HG02798 (cell line): ENCODE measurements at regions not wholly inside any gene's neighbourhood (a gene's known extent, or its start where the extent isn't known, plus 50 kb on each side); places are given as distances from the start of the nearest gene placed in this dataset.
"Not testable (repeated sequence)": the region's sequence is repeated elsewhere in the genome, so short reads cannot be mapped to it uniquely, and the experiment has no call there.

Experiments
- ATAC-seq: cut with Tn5 transposase; IDR thresholded peaks from one replicate; pipeline ENCODE4 v1.9.1; 2021; ENCODE audit warnings: mild to moderate bottlenecking; ENCODE audit not compliant: unreplicated experiment, poor library complexity

DNA sequence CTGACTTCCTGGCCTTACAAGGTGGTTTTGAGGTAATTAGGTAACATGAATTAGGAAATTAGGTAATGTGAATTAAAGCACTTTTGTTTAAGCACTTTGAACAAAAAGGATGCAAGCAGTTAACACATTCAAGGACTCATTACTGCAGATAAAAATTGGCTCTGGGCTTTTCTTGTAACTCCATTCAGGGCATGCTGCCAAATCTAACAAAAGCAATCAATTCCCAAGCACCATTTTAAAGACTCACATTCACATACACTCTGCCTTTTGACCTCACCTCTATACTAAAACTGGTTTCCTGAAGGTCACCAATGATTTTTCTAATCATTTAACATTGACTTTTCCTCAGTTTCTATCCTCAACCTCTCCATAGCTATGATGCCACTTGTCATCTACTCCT, 251.2 kb upstream of the RHOBTB1 start:
- ATAC-seq, result no peak

DNA sequence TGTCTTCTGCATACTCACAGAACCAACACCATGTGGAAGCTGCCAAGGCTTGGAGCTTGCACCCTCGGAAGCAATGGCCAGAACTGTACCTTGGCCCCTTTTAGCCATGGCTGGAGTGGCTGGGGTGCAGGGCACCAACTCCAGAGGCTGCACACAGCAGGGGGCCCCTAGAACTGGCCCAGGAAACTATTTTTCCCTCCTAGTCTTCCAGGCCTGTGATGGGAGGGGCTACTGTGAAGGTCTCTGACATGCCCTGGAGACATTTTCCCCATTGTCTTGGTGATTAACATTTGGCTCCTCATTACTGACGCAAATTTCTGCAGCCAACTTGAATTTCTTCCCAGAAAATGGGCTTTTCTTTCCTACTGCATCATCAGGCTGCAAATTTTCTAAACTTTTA, 248.6 kb upstream of the RHOBTB1 start:
- ATAC-seq, result not testable (repeated sequence)

DNA sequence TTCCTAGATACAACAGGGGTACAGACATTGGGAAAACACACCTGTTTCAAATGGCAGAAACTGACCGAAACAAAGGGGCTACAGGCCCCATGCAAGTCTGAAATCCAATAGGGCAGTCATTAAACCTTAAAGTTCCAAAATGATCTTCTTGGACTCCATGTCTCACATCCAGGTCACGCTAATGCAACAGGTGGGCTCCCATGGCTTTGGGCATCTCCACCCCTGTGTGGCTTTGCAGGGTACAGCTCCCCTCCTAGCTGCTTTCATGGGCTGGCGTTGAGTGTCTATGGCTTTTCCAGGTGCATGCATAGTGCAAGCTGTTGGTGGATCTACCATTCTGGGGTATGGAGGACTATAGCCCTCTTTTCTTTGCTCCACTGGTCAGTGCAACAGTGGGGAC, 248.1 kb upstream of the RHOBTB1 start:
- no peak for ATAC-seq

DNA sequence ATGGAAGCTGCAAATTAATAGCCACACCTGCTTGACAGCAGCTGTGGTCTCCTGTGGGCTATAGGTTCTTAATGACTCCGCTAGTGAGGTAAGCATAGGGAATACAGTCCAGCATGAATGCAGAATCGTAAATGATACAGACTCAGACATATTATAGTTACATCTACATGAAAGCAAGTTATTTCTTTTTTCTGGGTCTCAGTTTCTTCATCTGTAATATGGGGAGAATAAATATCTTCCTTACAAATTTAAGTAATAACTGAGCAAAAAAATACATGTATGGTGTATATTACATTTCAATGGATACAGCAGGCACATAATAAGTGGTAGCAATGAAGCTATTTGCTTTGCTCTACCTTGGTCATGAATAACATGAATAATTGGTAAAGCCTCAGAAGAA, 245.9 kb upstream of the RHOBTB1 start:
- ATAC-seq, result no peak

DNA sequence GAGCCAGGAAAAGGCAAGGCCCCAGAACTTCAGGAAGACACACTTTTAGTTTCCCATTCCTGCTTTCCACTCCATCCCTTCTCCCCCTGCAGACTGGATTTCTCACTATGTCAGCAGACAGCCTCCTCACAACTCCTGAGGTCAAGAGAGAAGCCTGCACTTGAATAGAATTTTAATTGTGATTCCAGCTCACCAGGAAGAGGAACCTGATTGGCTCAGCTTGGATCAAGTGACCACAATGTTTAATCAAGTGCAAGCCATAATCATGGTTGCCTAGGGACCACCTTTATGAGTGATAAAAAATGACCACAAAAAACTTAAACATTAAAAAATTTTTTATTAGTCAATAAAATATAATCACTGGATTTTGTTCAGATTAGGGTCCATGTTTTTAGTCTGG, 244.7 kb upstream of the RHOBTB1 start:
- ATAC-seq, result no peak

DNA sequence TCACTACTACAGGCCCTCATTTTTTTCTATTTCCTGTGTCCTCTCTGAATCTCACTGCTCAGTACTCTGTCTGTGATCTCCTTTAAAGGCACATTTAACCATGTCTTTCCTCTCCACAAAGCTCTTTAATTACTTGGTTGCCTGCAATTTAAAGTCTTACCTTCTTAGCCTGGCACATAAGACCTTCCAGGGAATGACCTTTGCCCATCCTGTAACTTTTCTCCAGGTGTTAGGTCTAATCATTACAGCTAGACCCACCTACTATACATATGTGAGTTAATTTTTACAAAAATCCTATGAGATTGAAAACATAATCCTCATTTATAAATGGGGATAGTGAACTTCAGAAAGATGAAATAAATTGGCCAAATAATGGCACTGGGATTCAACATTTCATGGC, 244.1 kb upstream of the RHOBTB1 start:
- no peak for ATAC-seq

DNA sequence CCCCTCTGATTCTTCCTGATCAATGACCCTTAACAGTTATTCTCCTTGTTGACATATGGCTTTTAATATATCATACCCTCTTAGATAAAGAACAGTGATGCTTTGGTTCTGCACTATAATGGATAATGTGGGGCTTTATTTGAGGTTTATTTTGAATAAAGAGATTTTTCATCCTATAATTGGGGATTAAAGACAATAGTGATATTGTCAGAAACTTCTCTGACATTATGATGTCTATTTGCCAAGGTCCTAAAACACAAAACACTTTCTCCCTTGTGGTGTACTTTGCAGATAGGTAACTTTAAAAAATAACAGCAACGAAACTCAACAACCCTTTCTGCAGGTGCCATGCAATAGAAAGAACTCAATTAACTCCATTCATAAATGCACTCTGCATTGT, 243.6 kb upstream of the RHOBTB1 start:
- no peak for ATAC-seq

DNA sequence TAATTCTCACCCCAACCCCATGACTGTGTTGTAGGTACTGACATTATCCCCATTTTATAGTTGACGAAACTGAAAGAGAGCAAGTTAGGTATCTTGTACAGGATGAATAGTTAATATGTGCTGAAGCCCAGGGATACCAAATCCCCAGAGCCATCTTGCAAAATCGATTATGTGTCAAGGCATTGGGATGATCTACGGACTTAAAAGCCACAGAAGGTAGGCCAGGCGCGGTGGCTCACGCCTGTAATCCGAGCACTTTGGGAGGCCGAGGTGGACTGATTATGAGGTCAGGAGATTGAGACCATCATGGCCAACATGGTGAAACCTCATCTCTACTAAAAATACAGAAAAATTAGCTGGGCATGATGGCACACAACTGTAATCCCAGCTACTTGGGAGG, 242.4 kb upstream of the RHOBTB1 start:
- ATAC-seq, result no peak

DNA sequence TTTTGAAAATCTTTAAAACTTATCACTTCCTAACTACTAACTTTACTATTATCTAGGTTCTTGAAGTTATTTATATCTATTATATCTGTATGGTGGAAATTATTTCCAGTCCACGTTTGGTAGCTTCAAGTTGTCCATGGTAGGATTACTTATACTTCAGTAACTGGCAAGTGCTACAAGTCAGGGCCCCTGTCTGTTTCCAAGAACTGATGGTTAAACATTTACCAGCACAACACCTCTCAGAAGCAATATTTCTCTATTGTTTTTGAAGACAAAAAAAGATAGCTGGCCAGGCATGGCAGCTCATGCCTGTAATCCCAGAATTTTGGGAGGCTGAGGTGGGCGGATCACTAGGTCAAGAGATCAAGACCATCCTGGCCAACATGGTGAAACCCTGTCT, 240.4 kb upstream of the RHOBTB1 start:
- ATAC-seq, result no peak

DNA sequence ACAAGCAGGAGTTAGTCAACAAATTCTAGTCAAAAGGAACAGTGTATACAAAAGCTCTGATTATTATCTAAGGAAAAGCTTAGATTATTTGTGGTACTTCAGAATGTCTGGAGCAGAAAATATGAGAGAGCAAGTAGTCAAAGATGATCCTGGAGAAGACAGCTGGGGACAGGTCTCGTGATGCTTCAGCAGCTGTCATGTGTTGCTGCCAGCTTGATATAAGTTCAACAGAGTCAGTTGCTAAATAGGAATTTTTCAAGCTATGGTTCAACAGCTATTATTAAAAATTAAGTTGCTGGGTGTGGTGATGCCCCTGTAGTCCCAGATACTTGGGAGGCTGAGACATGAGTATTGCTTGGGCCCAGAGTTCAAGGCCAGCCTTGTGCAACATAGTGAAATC, 240.0 kb upstream of the RHOBTB1 start:
- ATAC-seq, result no peak

DNA sequence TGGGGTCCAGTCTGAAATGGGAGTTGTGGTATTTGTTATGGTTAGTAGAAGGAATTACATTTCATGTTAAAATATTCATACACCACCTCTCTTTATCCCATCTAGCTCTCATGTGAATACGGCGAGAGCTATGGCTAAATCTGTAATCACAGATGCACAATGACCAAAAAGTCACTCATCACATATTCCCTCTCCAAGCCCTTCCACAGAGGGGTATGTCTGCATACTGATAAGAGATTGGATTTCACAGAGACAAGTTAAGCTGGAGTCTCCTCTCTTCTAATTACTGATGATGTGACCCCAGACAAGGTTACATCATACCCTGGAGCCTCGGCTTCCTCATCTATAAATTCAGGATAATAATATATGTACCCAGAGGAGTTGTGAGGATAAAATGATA, 237.8 kb upstream of the RHOBTB1 start:
- no peak for ATAC-seq

DNA sequence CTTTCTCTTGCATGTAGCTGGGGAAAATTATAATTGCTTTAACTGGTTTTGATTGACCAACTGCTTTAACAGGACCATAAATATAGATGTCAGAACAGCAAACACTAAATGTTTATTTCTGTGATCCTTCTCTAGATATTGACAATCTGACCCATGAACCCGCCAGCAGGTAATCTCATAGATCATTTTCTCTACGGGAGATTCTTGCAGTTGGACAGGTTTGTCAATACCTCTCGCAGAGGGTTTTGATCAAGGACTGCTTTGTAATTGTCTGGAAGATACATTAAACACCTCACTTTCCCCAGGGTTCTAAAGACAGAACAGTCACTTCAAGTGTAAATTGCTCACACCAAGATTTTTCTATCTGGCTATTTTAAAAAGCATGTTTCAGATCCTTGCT, 235.8 kb upstream of the RHOBTB1 start:
- ATAC-seq, result no peak

DNA sequence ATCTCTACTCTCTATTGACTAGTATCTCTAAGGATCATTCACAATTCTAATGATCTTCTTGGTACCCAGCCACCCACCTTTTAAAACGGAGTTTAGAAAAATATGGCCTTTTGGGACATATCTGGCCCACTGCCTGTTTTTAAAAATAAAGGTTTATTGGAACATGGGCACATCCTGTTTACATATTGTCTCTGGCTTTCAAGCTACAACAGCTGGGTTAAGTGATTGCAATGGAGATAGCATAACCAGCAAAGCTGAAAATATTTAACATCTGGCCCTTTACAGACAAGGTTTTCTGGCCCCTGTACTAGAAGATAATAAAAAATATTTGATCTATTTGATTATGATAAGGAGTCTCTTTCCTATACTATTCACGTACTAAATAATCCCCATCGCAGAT, 232.4 kb upstream of the RHOBTB1 start:
- ATAC-seq, result no peak

DNA sequence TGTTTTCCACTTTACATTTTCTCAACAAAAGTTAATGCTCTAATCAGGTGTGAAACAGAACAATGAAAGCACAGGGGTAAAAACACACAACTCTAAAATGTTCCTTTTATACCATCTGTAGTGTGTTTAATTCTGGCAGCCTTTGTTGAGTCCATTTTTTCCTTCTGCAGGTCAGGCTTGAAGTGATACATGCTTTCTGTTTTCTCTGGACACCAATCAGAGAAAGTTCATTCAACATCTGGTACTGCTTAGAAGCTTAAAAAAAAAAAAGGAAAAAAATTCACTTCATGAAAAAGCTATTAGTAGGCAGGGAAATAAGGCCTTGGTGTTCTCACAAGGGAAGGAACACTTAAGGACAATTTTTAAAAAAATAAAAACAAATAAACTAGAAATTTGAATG, 231.3 kb upstream of the RHOBTB1 start:
- ATAC-seq, result no peak

DNA sequence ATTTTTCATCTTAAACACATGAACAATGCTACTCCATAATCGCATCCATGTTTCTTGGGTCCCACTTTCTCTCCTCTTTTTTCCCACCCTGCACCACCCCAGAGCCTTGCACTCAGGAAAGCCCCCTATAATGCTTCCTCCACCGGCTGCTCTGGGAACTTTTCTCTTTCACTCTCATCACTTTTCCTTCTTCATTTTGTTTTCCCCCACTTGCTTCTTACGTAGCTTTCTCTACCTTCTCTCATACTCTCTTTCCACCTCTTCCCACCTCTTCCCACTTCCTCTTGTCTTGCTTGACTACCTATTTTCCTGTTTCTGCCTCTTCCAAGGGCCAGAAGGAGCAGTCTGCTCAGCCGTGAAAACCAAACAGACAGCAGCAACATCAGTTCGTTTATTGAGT, 229.5 kb upstream of the RHOBTB1 start:
- no peak for ATAC-seq

DNA sequence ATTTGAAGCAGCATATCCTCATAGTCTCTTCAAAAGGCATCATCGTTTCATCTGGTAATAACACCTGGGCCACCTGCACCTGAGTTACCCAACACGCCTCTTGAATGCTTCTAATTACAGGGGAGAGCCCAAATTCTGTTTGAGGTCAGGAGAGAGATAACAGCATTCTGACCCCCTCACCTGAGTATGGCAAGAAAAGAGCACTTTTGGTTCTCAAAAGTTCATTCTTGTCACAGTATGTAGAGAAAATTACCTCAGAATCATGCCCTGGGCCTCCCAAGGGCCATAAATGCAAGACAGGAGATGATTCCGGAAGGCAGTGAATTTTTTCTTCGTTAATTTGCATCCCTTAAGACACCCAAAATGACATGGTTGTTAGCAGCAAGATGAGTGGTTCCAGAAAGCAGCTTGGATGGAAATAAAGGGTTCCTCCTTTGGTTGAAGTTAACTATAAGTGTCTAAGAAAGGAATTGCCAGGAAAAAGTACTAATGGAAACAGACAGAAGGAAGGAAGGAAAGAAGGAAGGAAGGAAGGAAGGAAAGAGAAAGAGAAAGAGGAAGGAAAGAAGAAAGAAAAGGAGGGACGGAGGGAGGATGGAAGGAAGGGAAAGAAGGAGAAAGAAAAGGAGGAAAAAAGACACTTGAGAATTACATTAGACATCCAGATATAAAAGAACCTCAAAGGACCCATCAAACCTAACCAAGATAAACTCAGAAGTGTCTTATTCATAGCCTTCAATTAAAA, 228.4 kb upstream of the RHOBTB1 start:
- ATAC-seq, result no peak

DNA sequence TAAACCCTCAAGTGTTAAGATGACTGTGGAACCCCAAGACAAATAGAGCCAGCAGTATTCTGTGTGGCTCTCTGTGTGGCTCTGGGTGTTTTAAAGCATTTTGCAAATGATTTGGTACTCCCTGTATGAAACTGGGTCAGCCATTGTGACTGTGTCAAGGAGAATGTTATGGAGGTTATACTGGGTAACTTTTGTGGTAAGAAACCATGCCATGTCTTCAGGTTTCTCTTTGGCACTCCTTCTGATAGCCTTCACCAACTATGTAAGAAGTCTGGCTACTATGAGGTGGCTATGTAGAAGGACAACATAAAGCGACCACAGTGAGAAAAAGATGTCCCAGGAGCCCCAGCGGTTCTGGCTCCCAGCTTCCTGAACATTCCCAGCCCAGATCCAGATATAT, 226.6 kb upstream of the RHOBTB1 start:
- ATAC-seq, result no peak

DNA sequence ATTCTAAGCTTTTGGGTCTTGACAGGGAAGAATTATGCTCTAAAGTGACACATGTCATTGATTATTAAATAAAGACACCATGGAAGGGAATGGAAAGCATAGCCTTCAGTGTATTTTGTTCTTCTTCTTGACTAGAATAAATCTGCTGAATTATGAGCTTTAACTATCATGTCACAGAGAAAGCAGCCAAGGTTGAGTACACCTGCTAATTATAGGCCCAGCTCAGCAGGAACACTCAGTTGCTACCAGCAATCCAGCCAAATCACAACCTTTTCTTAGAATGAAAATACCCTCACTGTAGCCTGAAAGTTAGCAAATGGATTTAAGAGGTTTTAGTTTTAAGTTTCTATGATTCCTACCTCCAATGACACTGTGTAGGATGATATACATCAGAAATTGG, 225.3 kb upstream of the RHOBTB1 start:
- no peak for ATAC-seq

DNA sequence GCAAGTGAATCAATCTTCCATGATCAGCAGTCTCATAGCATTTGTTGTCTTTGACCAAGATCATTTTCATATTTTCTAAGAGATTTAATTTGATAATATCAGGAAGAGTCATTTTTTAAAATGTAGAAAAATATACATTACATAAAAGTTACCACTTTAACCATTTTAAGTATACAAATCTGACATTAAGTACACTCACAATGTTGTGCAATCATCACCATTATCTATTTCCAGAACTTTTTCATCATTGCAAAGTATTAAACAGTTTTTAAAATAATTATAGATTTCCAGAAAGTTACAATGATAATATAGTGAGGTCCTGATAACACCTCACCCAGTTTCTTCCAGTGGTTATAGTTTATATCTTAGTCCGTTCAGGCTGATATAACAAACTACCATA, 222.5 kb upstream of the RHOBTB1 start:
- ATAC-seq, result no peak

DNA sequence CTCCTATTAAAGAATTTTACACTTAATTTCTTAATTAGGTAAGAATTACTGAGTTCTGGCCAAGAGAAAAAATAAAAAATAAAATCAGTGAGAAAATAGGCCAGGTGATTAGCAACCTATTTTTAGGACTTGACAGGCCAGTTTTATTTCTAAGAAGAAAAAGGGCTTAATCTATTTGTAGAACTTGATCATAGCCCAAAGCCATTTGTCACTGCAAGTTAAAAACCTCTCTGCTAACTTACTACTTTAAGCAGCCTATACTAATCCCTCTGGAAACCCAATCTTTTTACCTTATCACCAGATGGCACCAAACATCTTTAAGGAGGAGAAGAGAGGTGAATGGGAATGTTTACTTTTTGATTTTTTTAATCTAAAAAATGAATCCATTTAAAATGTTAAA, 222.1 kb upstream of the RHOBTB1 start:
- ATAC-seq, result no peak

DNA sequence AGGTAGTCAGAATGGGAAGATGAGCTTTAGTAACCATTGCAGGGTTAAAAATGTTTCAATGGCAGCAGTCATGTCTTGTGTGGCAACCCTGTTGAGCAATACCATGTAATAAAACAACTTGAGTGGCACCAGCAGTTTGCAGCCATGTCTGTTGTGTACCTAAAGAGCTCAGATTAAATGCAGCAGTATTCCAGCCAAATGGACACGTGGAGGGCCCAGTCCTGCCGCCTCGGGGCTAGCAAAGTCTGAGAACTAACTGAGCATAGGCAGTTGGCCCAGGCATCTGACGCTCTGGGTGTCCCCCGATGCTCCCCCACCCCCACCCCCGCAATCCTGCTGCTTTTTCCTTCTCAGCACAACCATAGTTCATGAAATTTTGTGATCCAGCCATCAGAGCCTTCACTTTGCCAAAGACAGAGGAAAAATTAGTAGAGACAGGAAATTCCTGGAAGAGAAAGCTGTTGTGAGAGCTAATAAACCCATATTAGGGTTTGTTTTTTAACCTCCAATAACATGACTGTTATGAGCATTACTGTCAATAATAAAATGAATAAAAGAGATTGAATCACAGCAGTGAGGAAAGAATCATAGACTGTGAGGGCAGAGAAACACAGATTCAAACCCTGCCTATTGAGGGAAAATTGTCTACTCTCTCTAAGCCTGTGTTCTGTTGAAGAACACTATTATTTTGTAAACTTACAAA, 220.6 kb upstream of the RHOBTB1 start:
- no peak for ATAC-seq

DNA sequence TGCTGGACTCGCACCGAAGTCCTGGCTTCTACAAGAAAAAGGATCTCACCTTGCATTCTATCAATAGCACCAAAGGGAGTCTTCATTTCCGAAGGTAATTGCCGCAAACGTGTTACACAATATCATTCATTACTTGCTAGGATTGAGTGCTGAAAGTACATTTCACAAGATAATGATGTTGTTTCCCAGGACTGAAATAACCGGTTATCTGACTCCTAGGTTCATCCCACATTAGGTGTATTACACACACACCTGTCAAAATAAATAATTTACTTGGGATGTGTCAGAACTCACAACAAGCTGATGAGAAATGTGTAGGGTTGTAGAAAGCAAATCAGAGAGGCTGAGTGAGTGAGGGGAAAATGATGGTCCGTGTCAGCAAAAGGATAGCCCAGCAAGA, 219.4 kb upstream of the RHOBTB1 start:
- no peak for ATAC-seq
